ENCODE measurements at regions not wholly inside any gene's neighbourhood (a gene's known extent, or its start where the extent isn't known, plus 50 kb on each side); places are given as distances from the start of the nearest gene placed in this dataset.
"Not testable (repeated sequence)": the region's sequence is repeated elsewhere in the genome, so short reads cannot be mapped to it uniquely, and the experiment has no call there.

GRCh38 chr1:121006826-121007225, 117.3 kb downstream of the PPIAL4A start:
- not testable (repeated sequence) for TF ChIP-seq POLR2A (IDR thresholded peaks at IDR 0.05; ENCODE audit: low read length); GATA1 (IDR thresholded peaks at IDR 0.05; ENCODE audit: low read depth, low read length)
